SH-SY5Y (cell line): ENCODE measurements at regions not wholly inside any gene's neighbourhood (a gene's known extent, or its start where the extent isn't known, plus 50 kb on each side); places are given as distances from the start of the nearest gene placed in this dataset.

Source experiments
- GATA2 ChIP-seq: IDR thresholded peaks from 2 replicates; pipeline ENCODE4 v1.6.1; 2011; ENCODE audit warnings: mild to moderate bottlenecking, low read depth, low read length
- GATA3 ChIP-seq: IDR thresholded peaks from 2 replicates; pipeline ENCODE4 v1.6.1; 2011; ENCODE audit warnings: low read depth, mild to moderate bottlenecking, low read length, moderate library complexity

DNA sequence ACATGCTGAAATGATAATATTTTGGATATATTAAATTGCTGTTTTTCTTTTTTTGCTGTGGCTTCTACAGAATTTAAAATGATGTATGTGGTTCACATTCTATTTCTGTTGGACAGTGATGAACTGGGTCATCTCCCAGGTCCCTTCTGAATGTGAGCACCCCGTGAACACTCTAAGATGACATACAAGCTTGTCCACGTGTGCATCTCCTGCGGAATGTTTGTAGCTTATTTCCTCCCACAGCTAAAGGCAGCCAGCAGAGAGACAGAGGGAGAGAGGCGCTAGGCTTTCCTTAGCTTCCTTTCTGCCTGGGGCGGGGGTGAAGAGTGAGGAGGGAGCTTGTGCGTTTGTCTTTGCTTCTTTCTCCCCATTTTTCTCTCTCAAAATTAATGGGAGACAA is 219.1 kb downstream of the EMX2 start:
- TF ChIP-seq GATA2 = no peak
- no peak for TF ChIP-seq GATA3
